ENCODE measurements at regions not wholly inside any gene's neighbourhood (a gene's known extent, or its start where the extent isn't known, plus 50 kb on each side); places are given as distances from the start of the nearest gene placed in this dataset.

GRCh38 chr7:118109607-118110006 is 74.4 kb upstream of the LSM8 start:
- no peak for TF ChIP-seq POLR2A (IDR thresholded peaks at IDR 0.05)
- TF ChIP-seq, protein P1, sequence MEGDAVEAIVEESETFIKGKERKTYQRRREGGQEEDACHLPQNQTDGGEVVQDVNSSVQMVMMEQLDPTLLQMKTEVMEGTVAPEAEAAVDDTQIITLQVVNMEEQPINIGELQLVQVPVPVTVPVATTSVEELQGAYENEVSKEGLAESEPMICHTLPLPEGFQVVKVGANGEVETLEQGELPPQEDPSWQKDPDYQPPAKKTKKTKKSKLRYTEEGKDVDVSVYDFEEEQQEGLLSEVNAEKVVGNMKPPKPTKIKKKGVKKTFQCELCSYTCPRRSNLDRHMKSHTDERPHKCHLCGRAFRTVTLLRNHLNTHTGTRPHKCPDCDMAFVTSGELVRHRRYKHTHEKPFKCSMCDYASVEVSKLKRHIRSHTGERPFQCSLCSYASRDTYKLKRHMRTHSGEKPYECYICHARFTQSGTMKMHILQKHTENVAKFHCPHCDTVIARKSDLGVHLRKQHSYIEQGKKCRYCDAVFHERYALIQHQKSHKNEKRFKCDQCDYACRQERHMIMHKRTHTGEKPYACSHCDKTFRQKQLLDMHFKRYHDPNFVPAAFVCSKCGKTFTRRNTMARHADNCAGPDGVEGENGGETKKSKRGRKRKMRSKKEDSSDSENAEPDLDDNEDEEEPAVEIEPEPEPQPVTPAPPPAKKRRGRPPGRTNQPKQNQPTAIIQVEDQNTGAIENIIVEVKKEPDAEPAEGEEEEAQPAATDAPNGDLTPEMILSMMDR (IDR thresholded peaks at IDR 0.05) = no peak
